Endothelial cell of umbilical vein (primary cell): ENCODE measurements at regions not wholly inside any gene's neighbourhood (a gene's known extent, or its start where the extent isn't known, plus 50 kb on each side); places are given as distances from the start of the nearest gene placed in this dataset.

ENCODE experiments used
- BruUV-seq: library from RNA; stranded (reverse); fragments of 400-500 nt; replicated peaks from 2 replicates; lab custom pipeline; 2021; lab: Mats Ljungman, UMichigan
- CTCF ChIA-PET: fragments of 300-600, 350-600 bp; sonication (Branson Sonifier 250); formaldehyde crosslinking; loops from one replicate; lab custom pipeline; 2021; ENCODE audit warnings: antibody characterized with exemption, inconsistent platforms; lab: Charles Lee
- POLR2A ChIA-PET: fragments of 300-600, 350-600 bp; sonication (Branson Sonifier 250); formaldehyde crosslinking; loops from one replicate; lab custom pipeline; 2021; ENCODE audit warnings: antibody characterized with exemption, inconsistent platforms; lab: Charles Lee
- DNase-seq: peaks from one replicate; pipeline ENCODE4 v3.0.0-alpha.2; 2011; ENCODE audit warnings: low read depth, low spot score
- FAIRE-seq: peaks from 2 replicates; lab custom pipeline; 2011; peaks lifted over from hg19 to GRCh38; lab: Jason Lieb, UNC
- H2AFZ ChIP-seq: 2 replicates; pipeline ENCODE4 v1.6.0; 2012; ENCODE audit warnings: low read depth, low read length, control low read depth, inconsistent platforms
- H3K27ac ChIP-seq: 2 replicates; pipeline ENCODE4 v1.5.1; 2011; ENCODE audit warnings: low read depth, mild to moderate bottlenecking, control low read depth, low read length, moderate library complexity; ENCODE audit not compliant: insufficient read depth
- H3K27me3 ChIP-seq, 2 experiments: 2 replicates each; pipeline versions ENCODE4 v1.6.0 to v1.6.1; 2011; ENCODE audit warnings: low read length in 2 of 2, mixed read lengths in 1 of 2; ENCODE audit not compliant: control insufficient read depth in 2 of 2, insufficient read depth in 2 of 2
- H3K36me3 ChIP-seq, 2 experiments: 2 replicates in 1 of 2; 3 replicates in 1 of 2; pipeline ENCODE4 v1.5.1; 2011; ENCODE audit warnings: low read length in 2 of 2, mild to moderate bottlenecking in 1 of 2, moderate library complexity in 1 of 2; ENCODE audit not compliant: control insufficient read depth in 2 of 2, insufficient read depth in 2 of 2; ENCODE audit errors: extremely low read depth in 1 of 2
- H3K4me1 ChIP-seq: 3 replicates; pipeline ENCODE4 v1.5.1; 2011; ENCODE audit warnings: mild to moderate bottlenecking, low read length; ENCODE audit not compliant: control insufficient read depth, insufficient read depth; ENCODE audit errors: extremely low read depth
- H3K4me2 ChIP-seq: 2 replicates; pipeline ENCODE4 v1.6.1; 2011; ENCODE audit warnings: low read length, control low read depth, mixed read lengths; ENCODE audit not compliant: insufficient read depth
- H3K4me3 ChIP-seq, 3 experiments: fragments of 200-600 bp in 1 of 3; sonication (generic), shearing (Covaris generic) in 1 of 3; replicated peaks in 1 of 3; 2 replicates each; pipeline ENCODE4 v1.5.1; 2011 to 2016; ENCODE audit warnings: control low read depth in 3 of 3, low read length in 3 of 3, mild to moderate bottlenecking in 2 of 3, inconsistent platforms in 1 of 3, low read depth in 1 of 3, moderate library complexity in 1 of 3; ENCODE audit not compliant: insufficient read depth in 1 of 3
- H3K79me2 ChIP-seq: 2 replicates; pipeline ENCODE4 v1.6.0; 2012; ENCODE audit warnings: low read length, inconsistent platforms; ENCODE audit not compliant: control insufficient read depth, insufficient read depth
- H3K9ac ChIP-seq: replicated peaks from 2 replicates; pipeline ENCODE3; 2011; ENCODE audit warnings: low read length, control low read depth; ENCODE audit not compliant: insufficient read depth; ENCODE audit errors: extremely low read depth
- H3K9me1 ChIP-seq: replicated peaks from 3 replicates; pipeline ENCODE4 v1.6.0; 2011; ENCODE audit warnings: mild to moderate bottlenecking, low read length; ENCODE audit not compliant: control insufficient read depth, insufficient read depth; ENCODE audit errors: extremely low read depth
- H3K9me3 ChIP-seq: replicated peaks from 2 replicates; pipeline ENCODE4 v1.5.1; 2012; ENCODE audit warnings: low read length, inconsistent platforms; ENCODE audit not compliant: control insufficient read depth, insufficient read depth
- H4K20me1 ChIP-seq: replicated peaks from 2 replicates; pipeline ENCODE3; 2011; ENCODE audit warnings: mild to moderate bottlenecking, low read length; ENCODE audit not compliant: control insufficient read depth, insufficient read depth; ENCODE audit errors: extremely low read depth
- CTCF ChIP-seq, 2 donors: IDR thresholded peaks; 1 replicate in 1 of 2; 2 replicates in 1 of 2; pipeline ENCODE4 v1.5.1; 2011; ENCODE audit warnings: low read length in 2 of 2, mild to moderate bottlenecking in 2 of 2, moderate library complexity in 2 of 2, control low read depth in 1 of 2, inconsistent platforms in 1 of 2, low read depth in 1 of 2; ENCODE audit not compliant: insufficient read depth in 1 of 2; ENCODE audit errors: extremely low read depth in 1 of 2
- EZH2 ChIP-seq: IDR thresholded peaks from 2 replicates; pipeline ENCODE4 v1.6.1; 2012; ENCODE audit warnings: borderline replicate concordance, low read depth, mild to moderate bottlenecking, moderate library complexity, low read length, inconsistent platforms; ENCODE audit not compliant: severe bottlenecking
- FOS ChIP-seq: IDR thresholded peaks from 2 replicates; pipeline ENCODE4 v1.6.1; 2011; ENCODE audit warnings: mild to moderate bottlenecking, low read length, moderate library complexity, borderline replicate concordance; ENCODE audit not compliant: insufficient read depth
- GATA2 ChIP-seq: IDR thresholded peaks from 2 replicates; pipeline ENCODE4 v1.7.0; 2011; ENCODE audit warnings: low read depth, mild to moderate bottlenecking, moderate library complexity, mixed read lengths, low read length; ENCODE audit not compliant: insufficient read length, insufficient read depth
- JUN ChIP-seq: IDR thresholded peaks from 2 replicates; pipeline ENCODE4 v1.6.1; 2011; ENCODE audit warnings: borderline replicate concordance, low read depth; ENCODE audit not compliant: insufficient read length, insufficient read depth
- MAX ChIP-seq: IDR thresholded peaks from 2 replicates; pipeline ENCODE4 v1.6.1; 2011; ENCODE audit not compliant: insufficient read depth, insufficient read length
- MYC ChIP-seq: IDR thresholded peaks from one replicate; pipeline ENCODE4 v1.6.1; 2011; ENCODE audit warnings: mild to moderate bottlenecking, low read depth, low read length
- POLR2A ChIP-seq: IDR thresholded peaks from 2 replicates; pipeline ENCODE4 v1.6.1; 2012; ENCODE audit warnings: low read depth, mild to moderate bottlenecking, control low read depth, low read length
- POLR2AphosphoS5 ChIP-seq: IDR thresholded peaks from 2 replicates; pipeline ENCODE4 v1.6.1; 2012; ENCODE audit warnings: low read depth, mild to moderate bottlenecking, control low read depth, low read length, moderate library complexity; ENCODE audit not compliant: insufficient read depth
- dilution Hi-C: fragments of 300-500 bp; cut with MboI; formaldehyde crosslinking; loops from one replicate; pipeline ENCODE4 v1.15.0; 2019; ENCODE audit warnings: low sequenced_read_pairs; ENCODE audit not compliant: extremely low pct_ligation_motif_present
- intact Hi-C: fragments of 100-400 bp; cut with micrococcal nuclease; formaldehyde crosslinking; loops from one replicate; pipeline ENCODE4 v1.10.0; 2022

GRCh38 chr3:82276992-82277391 lies 515.5 kb upstream of the GBE1 start:
- TF ChIP-seq POLR2AphosphoS5 (no peak), MYC (no peak), MAX (no peak), FOS (no peak), CTCF (IDR thresholded peaks at IDR 0.05; ENCODE audit: extremely low read depth in 1 of 2, insufficient read depth in 1 of 2, low read depth in 1 of 2, low read length in 2 of 2) (no peak), POLR2A (no peak), JUN (no peak), EZH2 (no peak), GATA2 (no peak)
- Histone ChIP-seq H3K9me1 (no peaks in the 10 kb centered on the region), H3K4me3 (no peak overlapping the region), H4K20me1 (no peaks in the 10 kb centered on the region), H2AFZ (no peak overlapping the region), H3K9me3 (no peaks in the 10 kb centered on the region), H3K27me3 (no peaks in the 10 kb centered on the region), H3K9ac (no peak overlapping the region), H3K4me1 (no peaks in the 10 kb centered on the region), H3K79me2 (no peaks in the 10 kb centered on the region), H3K4me2 (no peak overlapping the region), H3K27ac (no peak overlapping the region), H3K36me3 (no peaks in the 10 kb centered on the region)
- no peak for DNase-seq
- BruUV-seq, result no TSS peak
- dilution Hi-C loops (no loop called here), intact Hi-C loops (no loop called here)
- ChIA-PET CTCF (no interaction called here), POLR2A (no interaction called here)
- no peak for FAIRE-seq
